ENCODE measurements at regions not wholly inside any gene's neighbourhood (a gene's known extent, or its start where the extent isn't known, plus 50 kb on each side); places are given as distances from the start of the nearest gene placed in this dataset.
A peak's percentile ranks its signal among the peaks of the same experiment; 100 is the strongest.

DNA sequence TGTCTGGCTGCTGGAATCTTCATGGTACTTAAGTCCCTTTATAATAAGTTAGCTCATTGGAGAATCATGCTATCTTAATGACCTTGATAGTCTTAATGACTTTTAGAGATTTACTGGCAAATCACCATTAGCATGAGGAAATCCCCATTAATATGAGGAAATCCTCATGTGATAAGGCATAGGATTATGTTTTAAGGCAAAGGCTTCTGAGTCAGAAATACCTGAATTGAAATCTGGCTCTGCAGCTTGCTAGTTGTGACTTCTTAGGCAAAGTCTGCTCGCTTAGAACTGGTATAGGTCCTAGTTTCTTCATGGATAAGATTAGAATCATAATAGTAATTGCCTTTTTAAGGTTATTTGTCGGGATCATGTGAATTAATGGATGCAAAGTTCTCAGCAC lies 190.2 kb upstream of the BANK1 start:
- Histone ChIP-seq H3K4me3 (no peak overlapping the region), H3K9me3 (no peaks in the 10 kb centered on the region), H3K4me2 (no peak overlapping the region; the same call in 2 of the 3 replicates), H3K4me1 (no peaks in the 10 kb centered on the region; the same call in 2 of the 3 replicates), H3K27ac (peak overlapping the region in 1 of 2 experiments; percentile 56; a peak in 3 of 6 replicates)
- FAIRE-seq (no peak), DNase-seq (ENCODE audit: low read depth in 1 of 2, low spot score in 1 of 2) (no peak), ATAC-seq (no peak)
- POLR2A ChIA-PET: no interaction called here
- CTCF ChIA-PET: interaction anchor here (0.6 to 1.3 kb wide), 2 partner anchors 37 to 130 kb away, joined by 3 read pairs; no protein-coding TSS in a partner anchor
- WGBS (ENCODE audit: missing lambda C conversion rate): 58% methylated on average over 2 of the region's 2 CpGs
- TF ChIP-seq, protein P1, sequence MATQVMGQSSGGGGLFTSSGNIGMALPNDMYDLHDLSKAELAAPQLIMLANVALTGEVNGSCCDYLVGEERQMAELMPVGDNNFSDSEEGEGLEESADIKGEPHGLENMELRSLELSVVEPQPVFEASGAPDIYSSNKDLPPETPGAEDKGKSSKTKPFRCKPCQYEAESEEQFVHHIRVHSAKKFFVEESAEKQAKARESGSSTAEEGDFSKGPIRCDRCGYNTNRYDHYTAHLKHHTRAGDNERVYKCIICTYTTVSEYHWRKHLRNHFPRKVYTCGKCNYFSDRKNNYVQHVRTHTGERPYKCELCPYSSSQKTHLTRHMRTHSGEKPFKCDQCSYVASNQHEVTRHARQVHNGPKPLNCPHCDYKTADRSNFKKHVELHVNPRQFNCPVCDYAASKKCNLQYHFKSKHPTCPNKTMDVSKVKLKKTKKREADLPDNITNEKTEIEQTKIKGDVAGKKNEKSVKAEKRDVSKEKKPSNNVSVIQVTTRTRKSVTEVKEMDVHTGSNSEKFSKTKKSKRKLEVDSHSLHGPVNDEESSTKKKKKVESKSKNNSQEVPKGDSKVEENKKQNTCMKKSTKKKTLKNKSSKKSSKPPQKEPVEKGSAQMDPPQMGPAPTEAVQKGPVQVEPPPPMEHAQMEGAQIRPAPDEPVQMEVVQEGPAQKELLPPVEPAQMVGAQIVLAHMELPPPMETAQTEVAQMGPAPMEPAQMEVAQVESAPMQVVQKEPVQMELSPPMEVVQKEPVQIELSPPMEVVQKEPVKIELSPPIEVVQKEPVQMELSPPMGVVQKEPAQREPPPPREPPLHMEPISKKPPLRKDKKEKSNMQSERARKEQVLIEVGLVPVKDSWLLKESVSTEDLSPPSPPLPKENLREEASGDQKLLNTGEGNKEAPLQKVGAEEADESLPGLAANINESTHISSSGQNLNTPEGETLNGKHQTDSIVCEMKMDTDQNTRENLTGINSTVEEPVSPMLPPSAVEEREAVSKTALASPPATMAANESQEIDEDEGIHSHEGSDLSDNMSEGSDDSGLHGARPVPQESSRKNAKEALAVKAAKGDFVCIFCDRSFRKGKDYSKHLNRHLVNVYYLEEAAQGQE (IDR thresholded peaks at IDR 0.05): no peak
- TF ChIP-seq FOXS1 (CRISPR knock-in tag; IDR thresholded peaks at IDR 0.05) (no peak), HEYL (CRISPR knock-in tag; IDR thresholded peaks at IDR 0.05) (no peak), HOXB13 (CRISPR knock-in tag; IDR thresholded peaks at IDR 0.05; ENCODE audit: low read depth) (no peak), FOSL2 (IDR thresholded peaks at IDR 0.05) (no peak), FOSL2 (CRISPR knock-in tag; IDR thresholded peaks at IDR 0.05) (no peak), MYC (IDR thresholded peaks at IDR 0.05; ENCODE audit: borderline replicate concordance, low read length) (no peak), PHF8 (IDR thresholded peaks at IDR 0.05; ENCODE audit: borderline replicate concordance, low read depth) (no peak), POLR2A (IDR thresholded peaks at IDR 0.05; ENCODE audit: low read length) (no peak), KDM1A (IDR thresholded peaks at IDR 0.05; ENCODE audit: low read depth) (no peak)
- TF ChIP-seq, protein P2, sequence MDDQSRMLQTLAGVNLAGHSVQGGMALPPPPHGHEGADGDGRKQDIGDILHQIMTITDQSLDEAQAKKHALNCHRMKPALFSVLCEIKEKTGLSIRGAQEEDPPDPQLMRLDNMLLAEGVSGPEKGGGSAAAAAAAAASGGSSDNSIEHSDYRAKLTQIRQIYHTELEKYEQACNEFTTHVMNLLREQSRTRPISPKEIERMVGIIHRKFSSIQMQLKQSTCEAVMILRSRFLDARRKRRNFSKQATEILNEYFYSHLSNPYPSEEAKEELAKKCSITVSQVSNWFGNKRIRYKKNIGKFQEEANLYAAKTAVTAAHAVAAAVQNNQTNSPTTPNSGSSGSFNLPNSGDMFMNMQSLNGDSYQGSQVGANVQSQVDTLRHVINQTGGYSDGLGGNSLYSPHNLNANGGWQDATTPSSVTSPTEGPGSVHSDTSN (IDR thresholded peaks at IDR 0.05): no peak
- TF ChIP-seq, protein P3, sequence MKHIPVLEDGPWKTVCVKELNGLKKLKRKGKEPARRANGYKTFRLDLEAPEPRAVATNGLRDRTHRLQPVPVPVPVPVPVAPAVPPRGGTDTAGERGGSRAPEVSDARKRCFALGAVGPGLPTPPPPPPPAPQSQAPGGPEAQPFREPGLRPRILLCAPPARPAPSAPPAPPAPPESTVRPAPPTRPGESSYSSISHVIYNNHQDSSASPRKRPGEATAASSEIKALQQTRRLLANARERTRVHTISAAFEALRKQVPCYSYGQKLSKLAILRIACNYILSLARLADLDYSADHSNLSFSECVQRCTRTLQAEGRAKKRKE (CRISPR knock-in tag; IDR thresholded peaks at IDR 0.05; ENCODE audit: low read depth): no peak
- TF ChIP-seq, protein P4, sequence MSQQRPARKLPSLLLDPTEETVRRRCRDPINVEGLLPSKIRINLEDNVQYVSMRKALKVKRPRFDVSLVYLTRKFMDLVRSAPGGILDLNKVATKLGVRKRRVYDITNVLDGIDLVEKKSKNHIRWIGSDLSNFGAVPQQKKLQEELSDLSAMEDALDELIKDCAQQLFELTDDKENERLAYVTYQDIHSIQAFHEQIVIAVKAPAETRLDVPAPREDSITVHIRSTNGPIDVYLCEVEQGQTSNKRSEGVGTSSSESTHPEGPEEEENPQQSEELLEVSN (IDR thresholded peaks at IDR 0.05; ENCODE audit: borderline replicate concordance, low read depth): no peak

DNA sequence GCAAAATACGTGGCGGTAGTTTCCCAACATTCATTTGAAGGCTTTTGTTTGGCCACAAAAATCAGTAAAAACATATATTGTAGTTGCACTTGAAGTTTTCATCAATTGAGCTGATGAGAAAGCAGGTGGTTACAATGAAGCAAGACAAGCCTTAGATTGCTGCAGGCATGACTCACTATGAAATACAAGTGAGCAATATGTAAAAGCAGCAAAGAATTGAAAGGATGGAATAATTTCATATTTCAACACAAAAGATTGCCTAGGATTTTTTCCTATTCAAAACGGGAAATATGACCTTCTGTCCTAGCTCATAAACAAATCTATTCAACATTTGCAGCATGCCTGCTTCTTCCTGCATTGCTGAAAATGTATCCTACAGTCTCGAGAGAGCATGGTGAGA lies 190.9 kb upstream of the BANK1 start:
- DNase-seq (ENCODE audit: low read depth in 1 of 2, low spot score in 1 of 2): no peak

More for the DNA sequence above, 190.9 kb upstream of the BANK1 start:
- Histone ChIP-seq H3K4me3 (no peak overlapping the region), H3K4me2 (no peak overlapping the region; the same call in 2 of the 3 replicates), H3K4me1 (no peaks in the 10 kb centered on the region; the same call in 2 of the 3 replicates), H3K27ac (peak overlapping the region in 1 of 2 experiments; percentile 56; a peak in 3 of 6 replicates), H3K9me3 (no peaks in the 10 kb centered on the region)
- ATAC-seq (no peak), FAIRE-seq (no peak)
- POLR2A ChIA-PET: no interaction called here
- 44% methylated on average over 4 of the region's 4 CpGs for WGBS (ENCODE audit: missing lambda C conversion rate)
- CTCF ChIA-PET: interaction anchor here (0.6 to 1.3 kb wide), 2 partner anchors 36 to 130 kb away, joined by 3 read pairs; no protein-coding TSS in a partner anchor
- TF ChIP-seq CBX2 (IDR thresholded peaks at IDR 0.05; ENCODE audit: borderline replicate concordance, low read depth): no peak
- no peak for TF ChIP-seq HEYL (CRISPR knock-in tag; IDR thresholded peaks at IDR 0.05)
- no peak for TF ChIP-seq ESRRA (IDR thresholded peaks at IDR 0.05; ENCODE audit: borderline replicate concordance, low read length)
- TF ChIP-seq POLR2AphosphoS2 (conservative IDR thresholded peaks at IDR 0.05; ENCODE audit: low read length): no peak
- no peak for TF ChIP-seq RAD21 (conservative IDR thresholded peaks at IDR 0.05 in 1 of 2, IDR thresholded peaks at IDR 0.05 in 1 of 2)
- no peak for TF ChIP-seq RCOR1 (IDR thresholded peaks at IDR 0.05; ENCODE audit: low read depth, low read length)
- TF ChIP-seq, protein P5, sequence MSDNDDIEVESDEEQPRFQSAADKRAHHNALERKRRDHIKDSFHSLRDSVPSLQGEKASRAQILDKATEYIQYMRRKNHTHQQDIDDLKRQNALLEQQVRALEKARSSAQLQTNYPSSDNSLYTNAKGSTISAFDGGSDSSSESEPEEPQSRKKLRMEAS (IDR thresholded peaks at IDR 0.05): no peak
- TF ChIP-seq FOSB (CRISPR knock-in tag; IDR thresholded peaks at IDR 0.05): no peak
- no peak for TF ChIP-seq POLR2A (IDR thresholded peaks at IDR 0.05; ENCODE audit: low read length)
- TF ChIP-seq CHD4 (IDR thresholded peaks at IDR 0.05; ENCODE audit: borderline replicate concordance): no peak
- TF ChIP-seq SREBF2 (IDR thresholded peaks at IDR 0.05): no peak
